HEK293T (cell line): ENCODE measurements at regions not wholly inside any gene's neighbourhood (a gene's known extent, or its start where the extent isn't known, plus 50 kb on each side); places are given as distances from the start of the nearest gene placed in this dataset.

ENCODE experiments used
- BHLHE40 ChIP-seq: fragments of 450-650 bp; IDR thresholded peaks from 2 replicates; pipeline ENCODE4 v1.6.1; 2016; ENCODE audit warnings: mild to moderate bottlenecking, moderate library complexity, borderline replicate concordance
- ELF4 ChIP-seq: fragments of 450-650 bp; IDR thresholded peaks from 2 replicates; pipeline ENCODE4 v1.6.1; 2017; ENCODE audit warnings: antibody characterized with exemption
- FOXK2 ChIP-seq: fragments of 450-650 bp; IDR thresholded peaks from 2 replicates; pipeline ENCODE4 v1.6.1; 2016; ENCODE audit warnings: mild to moderate bottlenecking
- FOXM1 ChIP-seq: fragments of 450-650 bp; IDR thresholded peaks from 2 replicates; pipeline ENCODE4 v1.6.1; 2017; ENCODE audit warnings: mild to moderate bottlenecking, borderline replicate concordance
- HDGF ChIP-seq: fragments of 450-650 bp; IDR thresholded peaks from 2 replicates; pipeline ENCODE4 v1.6.1; 2017; ENCODE audit warnings: antibody characterized with exemption, borderline replicate concordance
- LEF1 ChIP-seq: fragments of 450-650 bp; IDR thresholded peaks from 2 replicates; pipeline ENCODE4 v1.6.1; 2017; ENCODE audit warnings: mild to moderate bottlenecking, borderline replicate concordance
- NFRKB ChIP-seq: fragments of 450-650 bp; IDR thresholded peaks from 2 replicates; pipeline ENCODE4 v1.6.1; 2016; ENCODE audit warnings: mild to moderate bottlenecking, moderate library complexity
- SP1 ChIP-seq: fragments of 450-650 bp; IDR thresholded peaks from 2 replicates; pipeline ENCODE4 v1.6.1; 2017
- ZNF384 ChIP-seq: fragments of 450-650 bp; IDR thresholded peaks from 2 replicates; pipeline ENCODE4 v1.6.1; 2016

DNA sequence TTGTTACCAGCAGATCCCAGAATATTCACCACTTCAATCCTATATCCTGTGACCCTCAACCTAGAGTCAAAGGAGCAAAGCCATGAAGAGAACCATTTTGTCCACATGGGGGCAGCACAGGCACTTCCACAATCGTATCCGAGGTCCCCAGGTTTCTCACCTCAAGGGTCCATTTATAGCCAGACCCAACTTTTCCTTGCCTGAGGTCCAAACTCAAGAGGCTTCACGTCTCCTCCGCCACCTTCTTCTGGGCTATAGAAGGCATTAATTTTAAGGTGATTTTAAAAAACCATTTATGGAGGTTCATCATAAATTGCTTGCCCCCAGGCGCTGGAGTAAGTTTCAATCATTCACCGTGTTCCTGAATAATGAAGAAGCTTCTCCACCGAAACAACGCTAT is 111.6 kb upstream of the NABP1 start:
- TF ChIP-seq SP1 (no peak), FOXK2 (no peak), NFRKB (no peak), ZNF384 (no peak), FOXM1 (no peak), ELF4 (no peak), HDGF (no peak), BHLHE40 (no peak), LEF1 (no peak)
